Endothelial cell of umbilical vein (primary cell): ENCODE measurements at regions not wholly inside any gene's neighbourhood (a gene's known extent, or its start where the extent isn't known, plus 50 kb on each side); places are given as distances from the start of the nearest gene placed in this dataset.

Experiments used
- BruUV-seq: library from RNA; stranded (reverse); fragments of 400-500 nt; replicated peaks from 2 replicates; lab custom pipeline; 2021; lab: Mats Ljungman, UMichigan
- CTCF ChIA-PET: fragments of 300-600, 350-600 bp; sonication (Branson Sonifier 250); formaldehyde crosslinking; loops from one replicate; lab custom pipeline; 2021; ENCODE audit warnings: antibody characterized with exemption, inconsistent platforms; lab: Charles Lee
- POLR2A ChIA-PET: fragments of 300-600, 350-600 bp; sonication (Branson Sonifier 250); formaldehyde crosslinking; loops from one replicate; lab custom pipeline; 2021; ENCODE audit warnings: antibody characterized with exemption, inconsistent platforms; lab: Charles Lee
- DNase-seq: peaks from one replicate; pipeline ENCODE4 v3.0.0-alpha.2; 2011; ENCODE audit warnings: low read depth, low spot score
- FAIRE-seq: peaks from 2 replicates; lab custom pipeline; 2011; peaks lifted over from hg19 to GRCh38; lab: Jason Lieb, UNC
- H2AFZ ChIP-seq: 2 replicates; pipeline ENCODE4 v1.6.0; 2012; ENCODE audit warnings: low read depth, low read length, control low read depth, inconsistent platforms
- H3K27ac ChIP-seq: 2 replicates; pipeline ENCODE4 v1.5.1; 2011; ENCODE audit warnings: low read depth, mild to moderate bottlenecking, control low read depth, low read length, moderate library complexity; ENCODE audit not compliant: insufficient read depth
- H3K27me3 ChIP-seq, 2 experiments: 2 replicates each; pipeline versions ENCODE4 v1.6.0 to v1.6.1; 2011; ENCODE audit warnings: low read length in 2 of 2, mixed read lengths in 1 of 2; ENCODE audit not compliant: control insufficient read depth in 2 of 2, insufficient read depth in 2 of 2
- H3K36me3 ChIP-seq, 2 experiments: 2 replicates in 1 of 2; 3 replicates in 1 of 2; pipeline ENCODE4 v1.5.1; 2011; ENCODE audit warnings: low read length in 2 of 2, mild to moderate bottlenecking in 1 of 2, moderate library complexity in 1 of 2; ENCODE audit not compliant: control insufficient read depth in 2 of 2, insufficient read depth in 2 of 2; ENCODE audit errors: extremely low read depth in 1 of 2
- H3K4me1 ChIP-seq: 3 replicates; pipeline ENCODE4 v1.5.1; 2011; ENCODE audit warnings: mild to moderate bottlenecking, low read length; ENCODE audit not compliant: control insufficient read depth, insufficient read depth; ENCODE audit errors: extremely low read depth
- H3K4me2 ChIP-seq: 2 replicates; pipeline ENCODE4 v1.6.1; 2011; ENCODE audit warnings: low read length, control low read depth, mixed read lengths; ENCODE audit not compliant: insufficient read depth
- H3K4me3 ChIP-seq, 3 experiments: fragments of 200-600 bp in 1 of 3; sonication (generic), shearing (Covaris generic) in 1 of 3; replicated peaks in 1 of 3; 2 replicates each; pipeline ENCODE4 v1.5.1; 2011 to 2016; ENCODE audit warnings: control low read depth in 3 of 3, low read length in 3 of 3, mild to moderate bottlenecking in 2 of 3, inconsistent platforms in 1 of 3, low read depth in 1 of 3, moderate library complexity in 1 of 3; ENCODE audit not compliant: insufficient read depth in 1 of 3
- H3K79me2 ChIP-seq: 2 replicates; pipeline ENCODE4 v1.6.0; 2012; ENCODE audit warnings: low read length, inconsistent platforms; ENCODE audit not compliant: control insufficient read depth, insufficient read depth
- H3K9ac ChIP-seq: replicated peaks from 2 replicates; pipeline ENCODE3; 2011; ENCODE audit warnings: low read length, control low read depth; ENCODE audit not compliant: insufficient read depth; ENCODE audit errors: extremely low read depth
- H3K9me1 ChIP-seq: replicated peaks from 3 replicates; pipeline ENCODE4 v1.6.0; 2011; ENCODE audit warnings: mild to moderate bottlenecking, low read length; ENCODE audit not compliant: control insufficient read depth, insufficient read depth; ENCODE audit errors: extremely low read depth
- H3K9me3 ChIP-seq: replicated peaks from 2 replicates; pipeline ENCODE4 v1.5.1; 2012; ENCODE audit warnings: low read length, inconsistent platforms; ENCODE audit not compliant: control insufficient read depth, insufficient read depth
- H4K20me1 ChIP-seq: replicated peaks from 2 replicates; pipeline ENCODE3; 2011; ENCODE audit warnings: mild to moderate bottlenecking, low read length; ENCODE audit not compliant: control insufficient read depth, insufficient read depth; ENCODE audit errors: extremely low read depth
- CTCF ChIP-seq, 2 donors: IDR thresholded peaks; 1 replicate in 1 of 2; 2 replicates in 1 of 2; pipeline ENCODE4 v1.5.1; 2011; ENCODE audit warnings: low read length in 2 of 2, mild to moderate bottlenecking in 2 of 2, moderate library complexity in 2 of 2, control low read depth in 1 of 2, inconsistent platforms in 1 of 2, low read depth in 1 of 2; ENCODE audit not compliant: insufficient read depth in 1 of 2; ENCODE audit errors: extremely low read depth in 1 of 2
- EZH2 ChIP-seq: IDR thresholded peaks from 2 replicates; pipeline ENCODE4 v1.6.1; 2012; ENCODE audit warnings: borderline replicate concordance, low read depth, mild to moderate bottlenecking, moderate library complexity, low read length, inconsistent platforms; ENCODE audit not compliant: severe bottlenecking
- FOS ChIP-seq: IDR thresholded peaks from 2 replicates; pipeline ENCODE4 v1.6.1; 2011; ENCODE audit warnings: mild to moderate bottlenecking, low read length, moderate library complexity, borderline replicate concordance; ENCODE audit not compliant: insufficient read depth
- GATA2 ChIP-seq: IDR thresholded peaks from 2 replicates; pipeline ENCODE4 v1.7.0; 2011; ENCODE audit warnings: low read depth, mild to moderate bottlenecking, moderate library complexity, mixed read lengths, low read length; ENCODE audit not compliant: insufficient read length, insufficient read depth
- JUN ChIP-seq: IDR thresholded peaks from 2 replicates; pipeline ENCODE4 v1.6.1; 2011; ENCODE audit warnings: borderline replicate concordance, low read depth; ENCODE audit not compliant: insufficient read length, insufficient read depth
- MAX ChIP-seq: IDR thresholded peaks from 2 replicates; pipeline ENCODE4 v1.6.1; 2011; ENCODE audit not compliant: insufficient read depth, insufficient read length
- MYC ChIP-seq: IDR thresholded peaks from one replicate; pipeline ENCODE4 v1.6.1; 2011; ENCODE audit warnings: mild to moderate bottlenecking, low read depth, low read length
- POLR2A ChIP-seq: IDR thresholded peaks from 2 replicates; pipeline ENCODE4 v1.6.1; 2012; ENCODE audit warnings: low read depth, mild to moderate bottlenecking, control low read depth, low read length
- POLR2AphosphoS5 ChIP-seq: IDR thresholded peaks from 2 replicates; pipeline ENCODE4 v1.6.1; 2012; ENCODE audit warnings: low read depth, mild to moderate bottlenecking, control low read depth, low read length, moderate library complexity; ENCODE audit not compliant: insufficient read depth
- dilution Hi-C: fragments of 300-500 bp; cut with MboI; formaldehyde crosslinking; loops from one replicate; pipeline ENCODE4 v1.15.0; 2019; ENCODE audit warnings: low sequenced_read_pairs; ENCODE audit not compliant: extremely low pct_ligation_motif_present
- intact Hi-C: fragments of 100-400 bp; cut with micrococcal nuclease; formaldehyde crosslinking; loops from one replicate; pipeline ENCODE4 v1.10.0; 2022

- Histone ChIP-seq H2AFZ (no peak overlapping the region), H3K4me2 (no peak overlapping the region), H3K9me1 (no peaks in the 10 kb centered on the region), H3K27ac (no peak overlapping the region), H3K36me3 (no peaks in the 10 kb centered on the region), H3K9me3 (no peaks in the 10 kb centered on the region), H3K4me3 (no peak overlapping the region), H3K27me3 (peaks cover 0 to 2% of the 10 kb centered on the region in 2 experiments), H3K79me2 (no peaks in the 10 kb centered on the region), H4K20me1 (no peaks in the 10 kb centered on the region), H3K4me1 (no peaks in the 10 kb centered on the region), H3K9ac (no peak overlapping the region)
- intact Hi-C loops (no loop called here), dilution Hi-C loops (no loop called here)
- TF ChIP-seq JUN (no peak), GATA2 (no peak), EZH2 (no peak), FOS (no peak), MAX (no peak), POLR2AphosphoS5 (no peak), CTCF (IDR thresholded peaks at IDR 0.05; ENCODE audit: extremely low read depth in 1 of 2, insufficient read depth in 1 of 2, low read depth in 1 of 2, low read length in 2 of 2) (no peak), MYC (no peak), POLR2A (no peak)
- ChIA-PET POLR2A (no interaction called here), CTCF (interaction anchor here (1.2 kb wide), 1 partner anchor 11 kb away, joined by 4 read pairs; no protein-coding TSS in a partner anchor)
- DNase-seq (no peak), FAIRE-seq (no peak)
- BruUV-seq, result no TSS peak
Measured at GRCh38 chr2:58515827-58516573, 274.9 kb upstream of the FANCL start.
